ENCODE measurements at regions not wholly inside any gene's neighbourhood (a gene's known extent, or its start where the extent isn't known, plus 50 kb on each side); places are given as distances from the start of the nearest gene placed in this dataset.

GRCh38 chr7:1341361-1342089 is 108.9 kb downstream of the UNCX start:
- no peak for TF ChIP-seq ZNF670 (tag by site-specific recombination; IDR thresholded peaks at IDR 0.05; ENCODE audit: low read depth)
- TF ChIP-seq, protein P1, sequence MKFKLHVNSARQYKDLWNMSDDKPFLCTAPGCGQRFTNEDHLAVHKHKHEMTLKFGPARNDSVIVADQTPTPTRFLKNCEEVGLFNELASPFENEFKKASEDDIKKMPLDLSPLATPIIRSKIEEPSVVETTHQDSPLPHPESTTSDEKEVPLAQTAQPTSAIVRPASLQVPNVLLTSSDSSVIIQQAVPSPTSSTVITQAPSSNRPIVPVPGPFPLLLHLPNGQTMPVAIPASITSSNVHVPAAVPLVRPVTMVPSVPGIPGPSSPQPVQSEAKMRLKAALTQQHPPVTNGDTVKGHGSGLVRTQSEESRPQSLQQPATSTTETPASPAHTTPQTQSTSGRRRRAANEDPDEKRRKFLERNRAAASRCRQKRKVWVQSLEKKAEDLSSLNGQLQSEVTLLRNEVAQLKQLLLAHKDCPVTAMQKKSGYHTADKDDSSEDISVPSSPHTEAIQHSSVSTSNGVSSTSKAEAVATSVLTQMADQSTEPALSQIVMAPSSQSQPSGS (tag by site-specific recombination; IDR thresholded peaks at IDR 0.05; ENCODE audit: low read depth): no peak
- no peak for TF ChIP-seq ZNF24 (tag by site-specific recombination; IDR thresholded peaks at IDR 0.05)
- TF ChIP-seq, protein P2, sequence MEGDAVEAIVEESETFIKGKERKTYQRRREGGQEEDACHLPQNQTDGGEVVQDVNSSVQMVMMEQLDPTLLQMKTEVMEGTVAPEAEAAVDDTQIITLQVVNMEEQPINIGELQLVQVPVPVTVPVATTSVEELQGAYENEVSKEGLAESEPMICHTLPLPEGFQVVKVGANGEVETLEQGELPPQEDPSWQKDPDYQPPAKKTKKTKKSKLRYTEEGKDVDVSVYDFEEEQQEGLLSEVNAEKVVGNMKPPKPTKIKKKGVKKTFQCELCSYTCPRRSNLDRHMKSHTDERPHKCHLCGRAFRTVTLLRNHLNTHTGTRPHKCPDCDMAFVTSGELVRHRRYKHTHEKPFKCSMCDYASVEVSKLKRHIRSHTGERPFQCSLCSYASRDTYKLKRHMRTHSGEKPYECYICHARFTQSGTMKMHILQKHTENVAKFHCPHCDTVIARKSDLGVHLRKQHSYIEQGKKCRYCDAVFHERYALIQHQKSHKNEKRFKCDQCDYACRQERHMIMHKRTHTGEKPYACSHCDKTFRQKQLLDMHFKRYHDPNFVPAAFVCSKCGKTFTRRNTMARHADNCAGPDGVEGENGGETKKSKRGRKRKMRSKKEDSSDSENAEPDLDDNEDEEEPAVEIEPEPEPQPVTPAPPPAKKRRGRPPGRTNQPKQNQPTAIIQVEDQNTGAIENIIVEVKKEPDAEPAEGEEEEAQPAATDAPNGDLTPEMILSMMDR (tag by site-specific recombination; IDR thresholded peaks at IDR 0.05): no peak
- TF ChIP-seq MZF1 (tag by site-specific recombination; IDR thresholded peaks at IDR 0.05; ENCODE audit: borderline replicate concordance): no peak

Measured in HEK293 (cell line).